Activated CD4-positive, alpha-beta memory T cell treated with anti-CD3 and anti-CD28 coated beads for 36 hours (primary cell): ENCODE measurements at regions not wholly inside any gene's neighbourhood (a gene's known extent, or its start where the extent isn't known, plus 50 kb on each side); places are given as distances from the start of the nearest gene placed in this dataset.
"Not testable (repeated sequence)": the region's sequence is repeated elsewhere in the genome, so short reads cannot be mapped to it uniquely, and the experiment has no call there.

Source experiments
- CTCF ChIA-PET: fragments of 350-600 bp; sonication (Branson Sonifier 250); formaldehyde crosslinking; loops from one replicate; lab custom pipeline; 2021; ENCODE audit warnings: antibody characterized with exemption, inconsistent platforms; lab: Charles Lee
- POLR2A ChIA-PET: fragments of 350-600 bp; sonication (Branson Sonifier 250); formaldehyde crosslinking; loops from one replicate; lab custom pipeline; 2021; ENCODE audit warnings: antibody characterized with exemption; lab: Charles Lee
- DNase-seq: peaks from one replicate; pipeline ENCODE4 v3.0.0-alpha.2; 2020
- H3K27ac Mint-ChIP-seq: one replicate; pipeline ENCODE4 v1.8.0; 2021; ENCODE audit warnings: mixed read lengths
- H3K27me3 Mint-ChIP-seq: one replicate; pipeline ENCODE4 v1.8.0; 2021; ENCODE audit warnings: mixed read lengths
- H3K36me3 Mint-ChIP-seq: one replicate; pipeline ENCODE4 v1.8.0; 2021; ENCODE audit warnings: mixed read lengths
- H3K4me1 Mint-ChIP-seq: one replicate; pipeline ENCODE4 v1.8.0; 2021; ENCODE audit warnings: low read depth, mixed read lengths
- H3K4me3 Mint-ChIP-seq: one replicate; pipeline ENCODE4 v1.8.0; 2021; ENCODE audit warnings: mild to moderate bottlenecking, mixed read lengths
- H3K9me3 Mint-ChIP-seq: one replicate; pipeline ENCODE4 v1.8.0; 2021; ENCODE audit warnings: mixed read lengths
- intact Hi-C: fragments of 100-400 bp; cut with micrococcal nuclease; formaldehyde crosslinking; loops from one replicate; pipeline ENCODE4 v1.15.1; 2023

DNA sequence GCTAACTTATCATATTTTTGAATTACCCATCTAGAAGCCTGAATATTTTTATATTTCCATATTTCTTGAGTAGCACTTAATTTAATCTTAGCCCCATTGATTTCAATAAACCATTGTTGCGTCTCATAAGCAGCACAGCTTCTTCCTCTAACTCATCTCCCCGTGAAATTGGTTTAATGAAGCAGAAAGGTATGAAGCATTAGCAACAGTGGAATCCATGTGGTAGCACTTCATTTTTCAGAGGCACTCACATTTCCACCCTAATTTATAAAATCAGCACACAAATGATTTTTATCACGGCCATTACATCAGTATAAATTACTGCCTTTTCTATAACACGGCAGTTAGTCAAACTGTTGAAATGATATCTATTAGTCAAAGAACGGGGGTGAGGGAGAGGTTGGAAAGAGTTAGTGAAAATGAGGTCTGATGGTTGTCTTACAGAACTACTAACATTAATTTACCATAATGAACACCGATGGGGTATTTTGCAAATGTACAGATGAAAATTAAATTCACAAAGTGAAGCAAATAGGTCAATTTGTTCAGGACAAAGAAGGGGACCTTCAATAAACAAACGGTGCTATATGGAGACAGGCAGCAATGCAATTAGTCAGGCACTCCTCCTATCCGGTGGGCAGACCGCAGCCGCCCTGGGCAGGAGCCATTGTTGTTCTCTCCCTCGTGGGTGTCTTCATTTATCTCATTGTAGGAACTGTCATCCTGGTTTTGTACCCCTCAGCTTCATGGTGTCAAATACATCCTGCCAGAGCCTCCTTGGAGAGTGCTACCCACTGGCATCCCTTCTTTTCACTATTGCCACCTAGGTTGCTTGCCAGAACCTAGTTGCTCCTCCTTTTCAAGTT is 205.7 kb downstream of the SOX3 start:
- no peaks in the 10 kb centered on the region for H3K27me3 Mint-ChIP-seq
- no peaks in the 10 kb centered on the region for H3K36me3 Mint-ChIP-seq
- ChIA-PET POLR2A (no interaction called here), CTCF (no interaction called here)
- DNase-seq: no peak
- no peaks in the 10 kb centered on the region for H3K9me3 Mint-ChIP-seq
- H3K4me3 Mint-ChIP-seq: no peak overlapping the region
- no peaks in the 10 kb centered on the region for H3K4me1 Mint-ChIP-seq
- intact Hi-C loops: no loop called here
- no peak overlapping the region for H3K27ac Mint-ChIP-seq

DNA sequence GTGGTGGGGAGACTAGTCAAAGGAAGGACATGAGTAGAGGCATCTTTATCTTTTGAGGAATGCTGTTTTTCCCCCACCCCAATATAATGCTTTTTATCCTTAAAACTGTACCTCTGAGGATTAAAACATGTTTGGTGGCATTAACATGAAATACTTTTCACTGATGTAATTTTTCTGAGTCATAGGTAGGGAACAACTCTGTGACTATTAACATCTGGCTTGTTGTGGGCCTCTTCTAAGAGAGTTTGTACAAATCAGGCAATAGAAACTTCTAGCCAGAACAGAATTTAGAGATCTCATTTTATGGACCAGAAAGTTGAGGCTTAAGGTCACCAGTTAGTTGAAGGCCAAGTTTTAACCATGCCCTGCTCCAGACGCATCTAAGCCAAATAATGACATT is 207.6 kb downstream of the SOX3 start:
- no peaks in the 10 kb centered on the region for H3K4me1 Mint-ChIP-seq

DNA sequence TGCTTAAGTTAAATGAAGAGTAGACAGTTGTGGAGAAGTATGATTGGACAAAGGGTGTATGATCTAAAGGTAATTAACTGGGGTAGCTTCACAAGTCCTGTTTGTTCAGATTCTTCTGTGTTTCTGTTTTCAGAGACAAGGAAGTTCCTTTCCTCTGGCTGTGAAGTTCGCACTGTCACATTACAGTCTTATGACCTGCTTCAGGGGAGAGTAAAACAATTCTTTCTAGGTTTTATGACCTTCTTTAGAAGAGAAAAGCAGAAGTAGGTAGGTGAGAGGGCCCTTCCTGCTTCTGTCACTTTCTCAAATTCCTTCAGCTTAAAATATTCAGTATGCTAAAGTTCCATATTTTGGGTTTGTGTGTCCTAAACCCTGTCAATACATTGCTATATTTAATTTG is 211.9 kb downstream of the SOX3 start:
- Mint-ChIP-seq H3K4me3 (no peak overlapping the region), H3K4me1 (no peaks in the 10 kb centered on the region), H3K9me3 (no peaks in the 10 kb centered on the region), H3K27ac (no peak overlapping the region), H3K27me3 (no peaks in the 10 kb centered on the region), H3K36me3 (no peaks in the 10 kb centered on the region)
- POLR2A ChIA-PET: no interaction called here
- intact Hi-C loops: no loop called here
- CTCF ChIA-PET: no interaction called here
- no peak for DNase-seq

More for the DNA sequence above, 207.6 kb downstream of the SOX3 start:
- no peaks in the 10 kb centered on the region for H3K27me3 Mint-ChIP-seq
- H3K4me3 Mint-ChIP-seq: no peak overlapping the region
- DNase-seq: no peak
- H3K36me3 Mint-ChIP-seq: no peaks in the 10 kb centered on the region
- no peaks in the 10 kb centered on the region for H3K9me3 Mint-ChIP-seq
- intact Hi-C loops: no loop called here
- CTCF ChIA-PET: no interaction called here
- H3K27ac Mint-ChIP-seq: no peak overlapping the region
- POLR2A ChIA-PET: no interaction called here

DNA sequence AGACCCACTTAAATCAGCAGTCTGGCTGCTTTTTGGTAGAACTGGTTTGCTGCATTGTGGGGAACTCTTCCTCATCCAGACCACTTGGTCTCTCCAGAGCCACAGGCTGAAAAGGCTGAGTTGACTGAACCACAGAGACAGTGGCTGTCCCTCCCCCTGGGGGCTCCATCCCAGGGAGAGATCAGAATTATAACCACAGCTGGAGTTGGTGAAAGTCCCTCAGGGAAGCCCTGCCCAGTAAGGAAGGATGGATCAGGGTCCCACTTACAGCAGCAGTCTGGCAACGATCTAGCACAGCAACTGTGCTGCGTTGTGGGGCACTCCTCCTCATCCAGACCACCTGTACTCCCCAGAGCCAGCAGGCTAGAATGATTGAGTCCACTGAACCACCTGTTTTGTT is 212.7 kb downstream of the SOX3 start:
- Mint-ChIP-seq H3K36me3 (no peaks in the 10 kb centered on the region), H3K4me3 (no peak overlapping the region), H3K4me1 (no peaks in the 10 kb centered on the region), H3K9me3 (no peaks in the 10 kb centered on the region), H3K27me3 (no peaks in the 10 kb centered on the region), H3K27ac (no peak overlapping the region)
- POLR2A ChIA-PET: no interaction called here
- DNase-seq: no peak
- CTCF ChIA-PET: no interaction called here
- intact Hi-C loops: no loop called here

DNA sequence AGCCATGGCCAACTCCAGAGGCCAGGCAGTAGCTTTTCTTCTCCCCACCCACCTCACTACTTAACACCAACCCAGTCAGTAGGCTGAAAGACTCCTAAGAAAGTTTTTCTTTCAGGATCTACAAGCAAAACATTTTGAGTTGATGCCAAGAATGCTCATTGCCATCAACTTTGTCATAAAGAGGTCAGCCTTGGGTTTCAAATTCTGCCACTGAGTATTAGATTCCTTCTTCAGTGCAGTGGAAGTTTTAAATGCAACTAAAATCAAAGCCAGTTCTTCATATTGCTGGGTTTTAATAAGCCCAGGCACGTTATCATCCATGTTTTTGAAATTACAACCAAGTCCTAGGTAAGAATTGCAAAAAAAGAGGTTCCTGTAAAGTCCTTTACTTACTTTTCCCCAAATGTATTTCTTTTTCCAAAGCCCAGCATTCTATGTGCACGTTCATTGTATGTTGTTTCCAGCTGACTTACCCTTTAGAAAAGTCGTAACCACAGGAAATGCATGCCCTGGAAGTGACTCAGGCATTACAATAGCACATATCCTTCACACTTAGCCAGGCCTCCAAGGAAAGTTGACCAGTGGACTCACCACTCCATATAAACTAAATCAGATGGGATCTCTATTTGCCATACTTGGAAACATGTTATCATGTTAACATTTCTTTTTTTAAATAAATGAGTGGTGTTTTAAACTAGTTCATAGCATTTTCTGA is 229.9 kb downstream of the SOX3 start:
- CTCF ChIA-PET: no interaction called here
- no peak overlapping the region for H3K27ac Mint-ChIP-seq
- POLR2A ChIA-PET: no interaction called here
- H3K9me3 Mint-ChIP-seq: peaks cover 4% of the 10 kb centered on the region
- no peaks in the 10 kb centered on the region for H3K36me3 Mint-ChIP-seq
- no peaks in the 10 kb centered on the region for H3K4me1 Mint-ChIP-seq
- no peak overlapping the region for H3K4me3 Mint-ChIP-seq
- no peak for DNase-seq
- no peaks in the 10 kb centered on the region for H3K27me3 Mint-ChIP-seq
- intact Hi-C loops: no loop called here

DNA sequence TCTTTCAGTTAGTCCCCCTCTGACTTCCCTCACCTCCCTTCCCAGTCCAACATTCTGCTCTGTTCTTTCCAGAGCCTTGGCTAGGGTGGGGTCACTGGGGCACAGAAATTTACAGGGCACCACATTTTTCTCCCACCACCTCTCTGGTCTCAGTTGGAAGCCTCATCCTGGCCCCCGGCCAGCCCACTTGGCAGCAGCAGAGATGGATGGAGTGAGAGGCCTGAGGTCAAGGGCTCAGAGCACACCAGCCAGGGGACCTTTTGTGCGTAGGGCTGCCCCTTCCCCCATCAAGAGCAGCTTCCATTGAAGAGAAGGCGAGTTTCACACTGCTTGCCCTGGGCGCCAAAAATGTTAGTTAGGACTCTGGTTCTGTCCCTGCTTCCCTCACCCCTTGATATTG is 230.9 kb downstream of the SOX3 start:
- DNase-seq: no peak
- ChIA-PET CTCF (no interaction called here), POLR2A (no interaction called here)
- H3K36me3 Mint-ChIP-seq: no peaks in the 10 kb centered on the region
- peaks cover 4% of the 10 kb centered on the region for H3K9me3 Mint-ChIP-seq
- H3K4me3 Mint-ChIP-seq: no peak overlapping the region
- H3K4me1 Mint-ChIP-seq: no peaks in the 10 kb centered on the region
- no peak overlapping the region for H3K27ac Mint-ChIP-seq
- intact Hi-C loops: no loop called here
- H3K27me3 Mint-ChIP-seq: no peaks in the 10 kb centered on the region

DNA sequence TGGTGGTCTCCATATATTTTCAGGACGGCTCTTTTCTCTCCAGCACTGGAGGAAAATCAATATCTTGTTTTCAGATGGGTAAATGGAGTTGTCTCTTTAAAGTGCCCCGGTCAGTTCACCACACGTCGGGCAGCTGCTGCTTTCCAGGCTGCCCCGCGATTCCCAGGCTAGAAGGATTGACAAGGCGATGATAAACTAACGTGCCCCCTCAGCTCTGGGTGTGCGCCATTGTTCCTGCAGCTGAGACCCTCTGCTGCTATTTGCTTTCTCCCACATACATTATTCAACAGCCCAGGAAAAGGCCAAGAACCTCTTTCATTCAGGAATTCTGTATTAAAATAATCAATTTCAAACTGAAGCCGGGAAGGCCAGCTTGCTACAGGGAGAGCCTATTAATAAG is 254.5 kb downstream of the SOX3 start:
- no peak overlapping the region for H3K27ac Mint-ChIP-seq
- intact Hi-C loops: no loop called here
- no peak overlapping the region for H3K4me3 Mint-ChIP-seq
- ChIA-PET POLR2A (no interaction called here), CTCF (no interaction called here)
- H3K36me3 Mint-ChIP-seq: no peaks in the 10 kb centered on the region
- no peaks in the 10 kb centered on the region for H3K9me3 Mint-ChIP-seq
- H3K27me3 Mint-ChIP-seq: no peaks in the 10 kb centered on the region
- DNase-seq: no peak
- H3K4me1 Mint-ChIP-seq: no peaks in the 10 kb centered on the region

DNA sequence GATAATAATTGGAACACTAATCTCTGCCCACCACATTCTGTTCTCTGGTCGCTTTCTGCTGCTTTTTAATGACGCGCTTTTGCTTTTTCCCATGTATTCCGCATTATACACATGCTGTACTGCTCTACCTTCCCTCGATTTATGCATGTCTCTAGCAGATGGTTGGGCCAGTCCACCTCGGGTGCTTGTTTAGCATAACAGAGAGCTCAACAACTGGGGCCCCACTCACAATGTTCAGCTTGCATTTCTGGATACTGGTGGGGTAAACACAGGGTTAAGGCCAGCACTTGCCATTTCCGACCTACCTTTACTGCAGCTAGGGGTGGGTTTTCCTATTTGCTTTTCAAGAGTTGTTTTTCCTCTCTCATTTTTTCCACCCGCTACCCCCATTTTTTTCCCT is 255.8 kb downstream of the SOX3 start:
- H3K27me3 Mint-ChIP-seq: no peaks in the 10 kb centered on the region
- DNase-seq: no peak
- CTCF ChIA-PET: no interaction called here
- H3K36me3 Mint-ChIP-seq: no peaks in the 10 kb centered on the region
- H3K4me3 Mint-ChIP-seq: no peak overlapping the region
- H3K4me1 Mint-ChIP-seq: no peaks in the 10 kb centered on the region
- intact Hi-C loops: no loop called here
- H3K27ac Mint-ChIP-seq: no peak overlapping the region
- H3K9me3 Mint-ChIP-seq: no peaks in the 10 kb centered on the region
- POLR2A ChIA-PET: no interaction called here

DNA sequence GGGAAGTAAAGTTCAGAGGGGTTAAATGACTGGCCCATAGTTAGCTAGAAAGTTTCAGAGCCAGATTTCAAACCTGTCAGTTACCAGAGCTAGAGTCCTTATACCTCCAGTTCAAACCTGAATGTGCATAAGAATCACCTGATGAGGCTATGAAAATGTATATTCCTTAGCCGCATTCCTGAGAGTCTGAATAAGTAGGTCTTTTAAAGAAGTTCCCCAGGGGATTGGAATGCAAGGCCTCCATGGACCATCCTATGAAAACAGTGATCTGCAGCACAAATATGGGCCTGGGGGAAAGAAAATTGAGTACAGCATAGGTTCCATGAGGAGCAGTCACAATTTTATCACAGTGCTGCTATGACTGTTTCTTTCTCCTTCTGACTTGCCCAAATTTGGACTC is 263.9 kb upstream of the CXorf66 start:
- CTCF ChIA-PET: no interaction called here
- no peak for DNase-seq
- intact Hi-C loops: no loop called here
- no peaks in the 10 kb centered on the region for H3K27me3 Mint-ChIP-seq
- POLR2A ChIA-PET: no interaction called here
- H3K4me1 Mint-ChIP-seq: no peaks in the 10 kb centered on the region
- H3K4me3 Mint-ChIP-seq: no peak overlapping the region
- no peaks in the 10 kb centered on the region for H3K36me3 Mint-ChIP-seq
- H3K27ac Mint-ChIP-seq: no peak overlapping the region
- H3K9me3 Mint-ChIP-seq: no peaks in the 10 kb centered on the region

DNA sequence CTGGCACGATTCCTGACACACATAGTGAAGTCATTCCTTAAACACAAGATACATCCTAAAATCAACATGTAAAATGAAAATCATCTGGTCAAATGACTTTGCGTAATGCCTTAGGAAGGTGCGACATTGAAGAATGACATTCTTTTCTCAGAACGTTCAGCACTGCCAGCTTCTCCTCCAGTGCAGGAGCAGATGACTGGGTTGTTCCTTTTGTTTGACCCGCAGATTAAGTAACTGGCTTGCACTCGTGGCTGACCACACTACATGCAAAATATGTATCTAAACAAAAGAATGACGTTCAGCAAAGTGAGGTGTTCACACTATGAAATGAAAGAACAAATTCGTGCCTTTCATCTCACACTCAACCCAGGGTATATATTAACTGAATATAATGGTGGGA is 260.7 kb upstream of the CXorf66 start:
- H3K4me3 Mint-ChIP-seq, H3K27ac Mint-ChIP-seq, H3K36me3 Mint-ChIP-seq, POLR2A ChIA-PET, H3K4me1 Mint-ChIP-seq, CTCF ChIA-PET, H3K9me3 Mint-ChIP-seq, DNase-seq, H3K27me3 Mint-ChIP-seq, intact Hi-C loops: not testable (repeated sequence)

DNA sequence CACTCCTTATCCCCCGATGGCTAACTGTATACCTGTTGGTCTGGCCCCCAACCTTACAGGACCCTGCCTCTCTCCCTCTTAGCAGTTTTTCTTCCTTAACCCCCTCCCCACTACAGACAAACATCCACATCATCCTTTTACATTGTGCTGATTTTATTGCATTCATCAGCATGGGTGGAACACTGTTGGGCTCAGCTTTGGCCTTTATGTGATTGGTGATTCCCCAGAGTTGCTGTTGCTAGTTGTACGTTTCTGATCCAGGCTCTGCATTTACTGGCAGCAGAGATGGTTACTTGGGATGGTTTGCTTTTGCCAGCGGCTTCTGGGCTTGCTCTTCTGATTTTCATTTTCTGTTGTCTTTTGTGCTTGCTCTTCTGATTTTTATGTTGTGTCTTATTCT is 250.6 kb upstream of the CXorf66 start:
- intact Hi-C loops, H3K4me1 Mint-ChIP-seq, DNase-seq, H3K9me3 Mint-ChIP-seq, POLR2A ChIA-PET, H3K36me3 Mint-ChIP-seq, H3K27me3 Mint-ChIP-seq, CTCF ChIA-PET, H3K4me3 Mint-ChIP-seq, H3K27ac Mint-ChIP-seq: not testable (repeated sequence)

DNA sequence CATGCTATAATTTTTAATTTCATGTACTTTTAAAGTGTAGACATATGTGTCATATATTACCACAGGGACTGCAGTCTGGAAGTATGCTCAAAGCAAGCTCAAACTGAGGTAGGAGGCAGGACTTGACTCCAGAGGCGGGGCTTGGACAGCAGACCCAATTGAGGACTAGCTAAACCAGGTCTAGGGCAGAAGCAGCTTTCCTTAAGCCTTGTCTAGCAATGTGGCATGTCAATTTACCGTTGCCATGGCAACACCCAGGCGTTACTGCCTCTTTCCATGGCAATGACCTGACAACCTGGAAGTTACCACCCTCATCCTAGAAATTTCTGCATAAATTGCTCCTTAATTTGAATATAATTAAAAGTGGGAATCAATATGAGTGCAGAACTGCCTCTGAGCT is 249.2 kb upstream of the CXorf66 start:
- CTCF ChIA-PET, H3K36me3 Mint-ChIP-seq, H3K9me3 Mint-ChIP-seq, H3K27ac Mint-ChIP-seq, intact Hi-C loops, H3K4me3 Mint-ChIP-seq, H3K27me3 Mint-ChIP-seq, POLR2A ChIA-PET, DNase-seq, H3K4me1 Mint-ChIP-seq: not testable (repeated sequence)

DNA sequence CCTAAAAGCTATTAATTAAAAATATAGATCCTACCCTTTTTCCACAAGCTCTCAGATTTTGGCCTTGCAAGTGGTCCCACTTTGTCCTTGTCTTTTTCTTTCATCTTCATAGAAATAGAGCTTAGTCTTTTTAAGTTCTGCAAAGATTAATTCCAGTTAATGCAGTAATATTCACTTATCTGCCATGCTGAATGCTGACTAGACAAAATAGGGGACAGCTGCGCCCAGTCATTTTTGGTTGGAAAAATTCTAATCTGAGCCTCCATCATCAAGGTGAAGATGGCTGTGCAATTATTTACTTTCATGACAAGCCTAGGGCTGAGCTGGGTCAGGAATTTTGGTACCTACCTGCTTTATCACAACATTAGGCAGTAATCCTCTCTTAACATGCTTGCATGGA is 241.3 kb upstream of the CXorf66 start:
- DNase-seq: no peak
- H3K27ac Mint-ChIP-seq: no peak overlapping the region
- no peaks in the 10 kb centered on the region for H3K4me1 Mint-ChIP-seq
- ChIA-PET POLR2A (no interaction called here), CTCF (no interaction called here)
- no peak overlapping the region for H3K4me3 Mint-ChIP-seq
- no peaks in the 10 kb centered on the region for H3K36me3 Mint-ChIP-seq
- H3K27me3 Mint-ChIP-seq: peaks cover 5% of the 10 kb centered on the region
- H3K9me3 Mint-ChIP-seq: no peaks in the 10 kb centered on the region
- intact Hi-C loops: no loop called here
